Eye (tissue), 1 donor: ENCODE measurements at regions not wholly inside any gene's neighbourhood (a gene's known extent, or its start where the extent isn't known, plus 50 kb on each side); places are given as distances from the start of the nearest gene placed in this dataset.

Source experiments
- DNase-seq: peaks from one replicate; pipeline ENCODE4 v3.0.0-alpha.2; 2015

DNA sequence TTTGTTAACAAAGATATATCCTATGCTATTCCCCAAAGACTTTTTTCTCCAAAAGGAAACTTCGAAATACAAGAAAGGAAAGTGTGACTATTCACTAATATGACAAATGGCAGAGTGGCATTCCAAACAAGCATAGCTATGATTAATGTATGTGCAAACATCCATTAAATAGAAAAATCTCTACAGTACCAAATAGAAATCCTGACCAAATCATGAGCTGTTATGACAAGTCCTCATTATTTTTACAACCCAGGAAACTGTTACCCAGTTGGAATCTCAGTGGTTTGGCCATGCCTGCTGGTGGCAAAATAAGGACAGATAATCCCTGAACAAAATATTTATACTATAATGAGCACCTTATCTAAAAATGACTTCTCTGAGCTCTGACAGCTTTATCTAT is 202.1 kb downstream of the SEC23A start:
- DNase-seq: no peak

GRCh38 chr14:38887696-38888095 is 215.3 kb downstream of the SEC23A start:
- no peak for DNase-seq

GRCh38 chr14:38884109-38884508 is 218.9 kb downstream of the SEC23A start:
- no peak for DNase-seq

GRCh38 chr14:38883127-38883526 is 219.9 kb downstream of the SEC23A start:
- DNase-seq: no peak

DNA sequence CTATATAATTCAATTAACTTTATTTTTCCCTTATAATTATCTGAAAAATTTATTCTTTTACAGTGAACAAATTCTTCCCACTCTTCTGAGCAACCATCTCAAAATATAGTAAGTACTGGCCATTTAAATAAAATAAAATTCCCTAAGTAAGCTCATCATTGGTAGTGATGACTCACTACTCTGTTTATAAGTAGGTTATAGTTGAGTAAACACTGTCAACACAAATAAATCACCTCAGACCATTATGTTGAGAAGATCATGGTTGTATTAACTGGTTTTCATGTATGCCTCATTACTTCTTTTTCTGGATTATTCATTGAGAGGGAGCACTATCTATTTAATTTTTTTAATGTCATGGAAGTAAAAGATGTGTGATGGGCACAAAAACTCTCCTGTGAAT is 220.5 kb downstream of the SEC23A start:
- no peak for DNase-seq

- DNase-seq: no peak
Observed at GRCh38 chr14:38880643-38881524, 222.2 kb downstream of the SEC23A start.

GRCh38 chr14:38877744-38878388 is 225.2 kb downstream of the SEC23A start:
- DNase-seq: no peak

GRCh38 chr14:38874721-38875120 is 228.3 kb downstream of the SEC23A start:
- no peak for DNase-seq

DNA sequence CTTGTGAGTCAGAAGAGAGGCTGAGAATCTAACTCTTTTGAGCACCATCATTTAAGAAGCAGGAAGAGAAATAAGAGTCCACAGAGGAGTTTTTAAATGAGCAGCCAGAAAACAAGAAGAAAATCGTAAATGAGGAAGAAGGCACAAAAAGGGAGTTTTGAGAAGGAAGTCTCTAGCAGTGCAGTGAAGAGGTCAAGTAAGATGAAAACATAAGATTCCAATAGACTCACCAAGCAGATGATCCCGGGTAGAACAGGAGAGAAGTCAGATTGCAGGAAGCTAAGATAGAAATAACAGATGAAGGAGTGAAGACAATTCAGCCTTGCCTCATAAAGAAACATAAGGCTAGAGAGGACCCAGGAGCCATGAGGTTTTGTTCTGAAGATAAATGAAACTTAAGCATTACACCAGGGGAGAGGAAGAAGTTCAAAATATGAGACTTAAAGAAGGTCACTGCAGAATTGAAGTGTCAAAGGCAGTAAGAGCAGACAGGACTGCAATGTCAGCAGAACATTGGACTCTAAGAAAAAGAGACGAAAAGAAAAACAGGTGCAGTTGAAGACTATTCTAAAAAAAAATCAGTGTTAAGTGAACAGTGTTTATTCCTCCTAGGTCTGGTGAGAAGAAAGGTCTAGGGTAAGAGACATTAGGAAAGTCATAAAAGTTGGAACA is 229.0 kb downstream of the SEC23A start:
- DNase-seq: no peak

- no peak for DNase-seq
Observed at GRCh38 chr14:38870296-38870836, 232.7 kb downstream of the SEC23A start.

- DNase-seq: no peak
Observed at GRCh38 chr14:38868399-38869290, 234.4 kb downstream of the SEC23A start.

DNA sequence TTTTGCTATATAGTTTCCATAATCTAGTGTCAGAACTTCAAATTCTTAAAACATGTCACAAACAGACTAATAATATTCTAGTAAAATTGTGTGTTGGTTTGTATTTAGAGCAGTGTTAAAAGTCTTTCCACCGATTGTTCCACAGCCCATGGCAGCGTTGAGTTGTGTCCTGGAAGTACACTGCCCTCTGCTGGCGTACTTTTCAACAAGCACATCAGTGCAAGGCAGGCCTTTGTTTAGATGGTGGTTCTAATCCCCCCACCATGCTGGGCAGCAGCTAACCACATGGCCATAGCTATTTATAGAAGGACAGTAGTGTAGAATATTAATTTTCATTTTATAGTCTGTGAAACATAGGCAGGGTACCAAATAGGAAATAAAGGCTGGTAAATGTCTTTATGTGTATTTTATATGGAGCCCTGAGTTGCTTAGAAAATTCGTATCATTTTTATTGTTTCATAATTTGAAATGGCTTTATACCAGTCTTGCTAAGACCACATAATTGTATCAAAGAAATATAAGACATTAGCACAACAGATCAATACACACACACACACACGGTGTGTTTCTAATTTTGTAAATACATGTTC is 235.4 kb downstream of the SEC23A start:
- peak; percentile 95 for DNase-seq

DNA sequence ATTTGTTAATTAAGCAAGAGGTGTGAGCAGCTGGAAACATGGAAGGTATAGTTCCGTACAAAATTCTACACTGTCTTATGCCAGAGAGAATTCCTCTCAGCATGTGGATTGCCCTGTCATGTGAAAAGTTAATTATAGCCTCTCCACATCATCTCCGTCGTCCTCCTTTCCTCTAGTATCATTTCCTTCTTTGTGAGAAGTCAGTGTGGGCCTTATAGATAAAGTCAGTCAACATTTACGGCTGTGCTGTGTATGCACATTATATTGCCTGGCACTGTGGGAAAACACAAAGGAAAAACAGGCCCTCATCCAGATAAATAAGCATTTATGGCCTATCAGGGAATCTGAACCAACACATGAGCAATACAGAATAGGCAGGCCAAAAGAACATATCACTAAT is 236.6 kb downstream of the SEC23A start:
- DNase-seq: no peak

DNA sequence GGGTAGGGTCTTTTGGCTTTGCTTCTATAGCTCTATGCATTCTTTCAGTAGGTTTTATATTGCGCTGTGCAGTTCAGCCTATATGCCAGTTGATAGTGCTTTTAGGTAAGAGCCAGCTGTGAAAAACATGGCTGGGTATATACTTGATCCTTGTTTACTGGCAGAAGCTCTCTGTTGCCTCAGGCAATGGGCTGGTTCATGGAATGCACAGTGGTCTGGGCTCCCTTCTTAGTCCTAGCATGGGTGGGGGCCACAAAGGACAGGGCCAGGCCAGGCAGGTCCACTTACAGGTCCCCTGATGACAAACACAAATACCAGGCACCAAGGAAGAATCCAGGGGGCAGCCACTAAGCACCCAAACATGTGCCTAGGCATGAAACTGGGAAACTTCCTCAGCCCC is 240.7 kb downstream of the SEC23A start:
- DNase-seq: no peak

GRCh38 chr14:38860530-38860929 is 242.5 kb downstream of the SEC23A start:
- DNase-seq: no peak

GRCh38 chr14:38856798-38857197 is 246.2 kb downstream of the SEC23A start:
- no peak for DNase-seq

DNA sequence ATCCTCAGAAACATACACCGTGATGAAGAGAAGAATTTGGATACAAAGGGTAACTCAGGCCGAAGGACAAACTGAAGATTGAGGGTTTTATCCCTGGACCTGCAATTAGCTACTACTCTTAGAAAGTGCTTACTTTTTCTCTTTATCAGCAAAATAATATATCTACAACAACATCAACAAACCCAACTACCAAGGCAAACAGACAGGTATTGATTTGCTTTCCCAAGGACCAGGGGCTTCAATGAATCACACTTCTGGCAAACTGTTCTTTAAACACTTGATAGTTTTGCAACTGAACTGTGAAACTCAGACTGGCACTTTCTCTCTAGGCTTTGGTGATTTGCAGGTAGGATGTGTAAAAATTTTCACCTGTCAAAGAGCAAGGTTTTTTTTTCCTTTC is 247.5 kb downstream of the SEC23A start:
- DNase-seq: no peak

DNA sequence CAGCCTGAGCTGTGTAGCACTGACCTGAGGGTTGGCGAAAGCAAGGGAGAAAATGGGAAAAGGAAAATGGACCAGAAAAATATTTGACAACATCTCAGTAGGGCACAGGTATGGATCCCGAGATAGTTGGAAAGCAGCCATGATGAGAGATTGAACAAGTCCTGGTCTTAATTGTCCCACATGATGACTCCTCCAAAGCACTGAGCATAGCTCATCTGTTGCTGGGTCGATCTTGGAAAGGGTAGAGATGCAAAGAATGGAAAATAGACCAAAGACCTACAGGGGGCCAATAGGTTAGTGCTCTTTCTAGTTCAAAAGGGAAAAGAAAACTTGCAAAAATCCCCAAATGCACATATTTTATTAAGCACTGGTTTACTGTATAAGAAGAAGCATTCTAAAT is 251.9 kb downstream of the SEC23A start:
- no peak for DNase-seq

DNA sequence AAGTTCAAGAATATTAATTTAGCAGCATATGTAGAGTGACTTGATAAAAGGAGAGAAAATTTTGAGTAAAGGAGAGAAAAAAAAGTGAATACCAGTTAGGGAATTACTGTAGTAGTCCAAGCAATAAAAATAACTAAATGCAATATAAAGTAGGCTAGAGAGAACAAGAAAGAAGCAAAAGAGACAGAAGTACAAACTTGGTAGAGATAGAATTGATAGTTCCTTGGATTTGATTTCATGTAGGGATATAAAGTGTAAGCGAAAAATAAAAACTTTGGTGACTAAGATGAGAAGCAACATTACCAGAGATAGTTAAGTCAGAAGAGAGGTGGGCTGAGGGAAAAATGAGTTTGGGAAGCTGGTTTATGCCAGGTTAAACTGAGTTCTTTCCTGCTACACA is 252.4 kb downstream of the SEC23A start:
- no peak for DNase-seq

DNA sequence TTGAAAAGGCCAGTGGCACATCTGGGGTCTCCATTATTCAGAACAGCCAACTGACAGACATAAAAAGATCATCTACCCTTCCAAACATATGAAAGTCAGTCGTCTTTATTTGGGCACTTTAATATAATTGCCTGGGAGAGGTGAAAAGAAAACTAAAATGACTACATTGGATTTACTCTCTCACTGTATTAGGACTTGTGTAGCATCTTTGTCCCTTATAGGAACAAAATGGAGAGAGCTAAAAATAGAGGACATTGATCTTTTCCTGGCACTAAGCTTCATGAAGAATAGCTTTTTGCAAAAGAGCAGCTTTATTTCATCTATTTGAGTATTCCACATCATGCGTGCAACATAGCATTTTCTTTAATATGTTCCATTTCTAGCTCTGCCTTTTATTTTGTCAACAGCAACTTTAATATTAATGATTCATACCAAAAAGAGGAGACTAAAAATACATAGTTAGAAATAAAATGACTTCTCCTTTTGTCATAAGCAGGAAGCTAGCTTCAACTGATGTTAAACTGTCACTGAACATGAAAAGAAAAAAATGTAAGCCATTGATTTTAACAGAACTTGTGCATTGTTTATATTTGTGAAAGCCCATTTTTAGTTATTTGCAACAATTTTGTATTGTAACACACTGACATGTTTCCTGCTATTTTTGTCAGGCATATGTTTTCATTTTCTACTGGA is 254.6 kb downstream of the SEC23A start:
- DNase-seq: no peak

DNA sequence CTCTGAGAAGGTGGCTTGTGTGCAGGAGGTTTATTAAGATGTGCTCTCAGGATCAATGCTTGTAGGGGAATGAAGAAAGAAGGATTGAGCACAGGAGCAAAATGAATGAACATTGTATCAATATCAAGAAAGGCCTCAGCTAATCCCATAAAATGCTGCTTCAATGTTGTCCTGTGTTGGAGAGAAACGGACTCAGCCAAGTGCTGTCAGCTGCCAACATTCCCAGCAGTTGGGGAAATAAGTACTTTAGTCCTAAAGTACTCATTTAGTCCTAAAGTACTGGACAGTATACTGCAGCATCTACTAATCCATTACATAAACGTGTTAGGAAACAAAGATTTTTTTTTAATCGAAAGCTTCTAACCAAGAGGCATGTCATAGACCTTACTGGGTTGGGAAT is 255.9 kb downstream of the SEC23A start:
- no peak for DNase-seq
